ENCODE measurements at regions not wholly inside any gene's neighbourhood (a gene's known extent, or its start where the extent isn't known, plus 50 kb on each side); places are given as distances from the start of the nearest gene placed in this dataset.

GRCh38 chr1:103854279-103854678 is 104.6 kb downstream of the AMY1C start:
- no peak for TF ChIP-seq CTCF (IDR thresholded peaks at IDR 0.05; ENCODE audit: insufficient read depth, low read length)
- DNase-seq (ENCODE audit: low read depth): no peak

GRCh38 chr1:103859721-103860120 is 110.0 kb downstream of the AMY1C start:
- no peak for TF ChIP-seq CTCF (IDR thresholded peaks at IDR 0.05; ENCODE audit: insufficient read depth, low read length)
- no peak overlapping the region for H3K4me3 ChIP-seq (ENCODE audit: low read depth, low read length)
- no peak for DNase-seq (ENCODE audit: low read depth)

More at GRCh38 chr1:103854279-103854678, 104.6 kb downstream of the AMY1C start:
- H3K4me3 ChIP-seq (ENCODE audit: low read depth, low read length): no peak overlapping the region

- DNase-seq (ENCODE audit: low read depth): no peak
These were observed 149.1 kb downstream of the AMY1C start for GRCh38 chr1:103898576-103899345.

GRCh38 chr1:103900005-103900404 is 150.3 kb downstream of the AMY1C start:
- no peak overlapping the region for H3K4me3 ChIP-seq (ENCODE audit: low read depth, low read length)
- no peak for TF ChIP-seq CTCF (IDR thresholded peaks at IDR 0.05; ENCODE audit: insufficient read depth, low read length)
- no peak for DNase-seq (ENCODE audit: low read depth)

More at GRCh38 chr1:103898576-103899345, 149.1 kb downstream of the AMY1C start:
- TF ChIP-seq CTCF (IDR thresholded peaks at IDR 0.05; ENCODE audit: insufficient read depth, low read length): no peak
- no peak overlapping the region for H3K4me3 ChIP-seq (ENCODE audit: low read depth, low read length)

- no peak overlapping the region for H3K4me3 ChIP-seq (ENCODE audit: low read depth, low read length)
- DNase-seq (ENCODE audit: low read depth): no peak
- no peak for TF ChIP-seq CTCF (IDR thresholded peaks at IDR 0.05; ENCODE audit: insufficient read depth, low read length)
These were observed 151.4 kb downstream of the AMY1C start for GRCh38 chr1:103901072-103901471.

- TF ChIP-seq CTCF (IDR thresholded peaks at IDR 0.05; ENCODE audit: insufficient read depth, low read length): no peak
- H3K4me3 ChIP-seq (ENCODE audit: low read depth, low read length): no peak overlapping the region
- DNase-seq (ENCODE audit: low read depth): no peak
These were observed 155.7 kb downstream of the AMY1C start for GRCh38 chr1:103905363-103905762.

- TF ChIP-seq CTCF (IDR thresholded peaks at IDR 0.05; ENCODE audit: insufficient read depth, low read length): no peak
These were observed 161.8 kb downstream of the AMY1C start for GRCh38 chr1:103911450-103911849.

More at GRCh38 chr1:103911450-103911849, 161.8 kb downstream of the AMY1C start:
- no peak for DNase-seq (ENCODE audit: low read depth)
- no peak overlapping the region for H3K4me3 ChIP-seq (ENCODE audit: low read depth, low read length)

All from fibroblast of the aortic adventitia (primary cell).